Activated naive CD8-positive, alpha-beta T cell treated with anti-CD3 and anti-CD28 coated beads, Interleukin-2, amount 50 U/mL, for 16 hours (primary cell): ENCODE measurements at regions not wholly inside any gene's neighbourhood (a gene's known extent, or its start where the extent isn't known, plus 50 kb on each side); places are given as distances from the start of the nearest gene placed in this dataset.

Experiments
- DNase-seq: peaks from one replicate; pipeline ENCODE4 v3.0.0-alpha.2; 2020; ENCODE audit warnings: low read depth, low spot score

DNA sequence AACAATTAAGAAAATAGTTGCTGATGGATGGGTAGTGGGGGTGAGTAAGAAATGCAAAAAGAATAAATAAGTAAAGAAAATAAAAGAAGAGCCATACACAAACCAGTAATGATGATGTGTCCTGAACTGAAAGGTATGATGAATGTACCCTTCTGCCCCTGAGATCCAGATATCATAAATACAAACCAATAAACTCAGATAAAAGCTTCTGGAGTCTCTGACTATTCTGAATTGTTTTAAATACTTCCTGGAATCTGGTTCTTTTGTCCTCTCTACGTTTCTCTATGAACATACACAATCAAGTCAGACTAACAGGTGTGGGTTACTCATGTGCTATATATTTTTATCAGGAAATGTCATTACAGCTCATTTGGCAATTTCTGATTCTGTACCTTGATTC is 153.4 kb downstream of the PPP1R2C start:
- no peak for DNase-seq

DNA sequence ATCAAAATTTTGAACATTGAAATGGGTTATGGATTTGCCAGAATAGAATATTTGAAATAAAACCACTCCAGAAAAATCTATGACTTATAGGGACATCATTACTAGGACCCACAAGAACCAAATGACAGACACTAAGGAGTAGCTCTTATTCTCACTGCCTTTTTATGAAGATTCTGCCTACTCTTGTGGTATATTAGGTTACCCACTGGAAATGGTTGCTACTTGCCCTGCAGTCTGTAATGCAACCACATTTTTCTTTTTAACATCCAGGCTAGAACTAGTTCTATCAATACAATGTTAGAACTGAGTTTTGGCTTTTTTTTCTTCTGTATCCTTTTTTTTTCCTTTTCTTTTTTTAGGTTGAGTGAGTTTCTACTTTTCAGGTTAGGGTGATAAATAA is 158.9 kb downstream of the PPP1R2C start:
- no peak for DNase-seq

DNA sequence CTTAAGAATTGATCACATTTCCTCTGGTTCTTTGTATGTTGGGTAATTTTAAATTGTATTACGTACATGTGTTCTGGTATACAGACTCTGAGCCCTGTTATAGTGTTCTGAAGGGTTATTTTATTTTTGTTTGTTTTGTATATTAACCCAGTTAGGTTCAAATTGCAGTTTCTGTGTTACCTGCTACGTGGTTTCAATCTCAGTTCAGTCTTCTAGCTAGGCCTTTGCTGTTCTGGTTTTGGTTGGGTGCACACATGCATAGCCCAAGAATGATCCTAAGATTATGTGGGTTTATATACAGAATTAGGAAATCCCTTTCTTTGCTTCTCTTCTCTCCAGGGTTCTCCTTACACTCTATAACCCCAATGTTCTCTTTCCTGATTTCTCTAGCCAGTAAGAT is 161.0 kb downstream of the PPP1R2C start:
- DNase-seq, result no peak

DNA sequence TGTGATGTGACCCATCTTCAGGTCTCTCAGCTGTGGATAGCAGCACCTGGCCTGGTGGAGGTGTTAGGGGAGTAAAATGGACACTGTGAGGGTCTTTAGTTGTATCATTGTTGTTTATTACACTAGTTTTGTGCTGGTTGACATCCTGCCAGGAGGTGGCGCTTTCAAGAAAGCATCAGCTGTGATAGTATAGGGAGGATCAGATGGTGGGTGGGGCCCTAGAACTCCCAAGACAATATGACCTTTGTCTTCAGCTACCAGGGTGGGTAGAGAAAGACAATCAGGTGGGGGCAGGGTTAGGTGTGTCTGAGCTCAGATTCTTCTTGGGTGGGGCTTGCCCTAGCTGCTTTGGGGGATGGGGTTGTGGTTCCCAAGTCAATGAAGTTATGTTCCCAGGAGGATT is 162.8 kb downstream of the PPP1R2C start:
- no peak for DNase-seq

DNA sequence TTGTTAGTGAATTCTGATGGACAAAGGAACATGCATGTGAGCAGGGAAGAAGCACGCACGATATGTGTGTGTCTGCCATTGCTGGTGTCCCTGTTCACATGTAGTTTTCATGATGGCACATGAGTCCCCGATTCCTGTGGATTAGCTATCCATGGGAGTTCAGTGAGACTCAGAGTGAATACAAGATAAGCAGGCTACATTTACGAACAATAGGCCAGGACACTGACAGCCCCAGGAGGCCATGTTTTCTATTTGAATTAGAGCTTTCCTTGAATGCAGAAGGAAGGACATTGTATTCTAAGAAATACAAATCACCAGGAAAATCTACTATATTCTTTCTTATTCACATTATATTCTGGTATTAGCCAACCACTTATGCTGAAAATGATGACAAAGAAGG is 171.4 kb downstream of the PPP1R2C start:
- no peak for DNase-seq

DNA sequence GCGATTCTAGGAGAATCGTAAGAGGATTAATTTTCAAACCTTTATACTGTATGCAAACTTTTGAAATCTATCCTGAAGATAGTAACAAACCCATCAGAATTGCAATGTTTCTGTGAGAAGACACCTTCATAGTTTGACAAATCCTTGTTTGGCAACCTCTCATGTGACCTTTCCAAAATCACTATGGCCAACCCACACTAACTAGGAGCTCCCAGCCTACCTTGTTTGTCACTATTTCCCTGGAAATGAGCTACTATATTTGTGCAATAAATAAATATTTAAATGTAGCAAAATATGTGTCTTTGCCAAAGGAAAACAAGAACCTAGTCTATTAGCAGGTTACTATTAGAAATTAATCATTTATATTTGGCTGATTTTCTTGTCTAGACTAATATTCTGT is 173.7 kb downstream of the PPP1R2C start:
- DNase-seq, result no peak

DNA sequence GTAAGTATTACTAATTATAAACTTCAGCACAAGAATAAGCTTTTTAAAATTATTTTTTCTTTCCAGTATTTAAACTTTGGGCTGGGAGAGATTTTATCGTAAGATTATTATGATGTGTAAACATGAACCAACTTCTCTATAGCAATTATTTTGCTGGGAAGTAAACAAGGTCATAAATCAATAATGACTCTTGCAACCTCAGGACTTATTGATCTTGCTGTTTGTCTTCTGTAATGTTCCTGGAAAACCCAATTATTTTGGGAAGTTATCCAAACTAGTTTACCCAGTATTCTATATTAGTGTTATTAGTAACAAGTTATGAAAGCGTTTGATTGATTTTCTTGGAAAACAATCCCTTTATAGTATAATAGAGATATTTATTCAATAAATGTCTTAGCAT is 174.9 kb downstream of the PPP1R2C start:
- no peak for DNase-seq

DNA sequence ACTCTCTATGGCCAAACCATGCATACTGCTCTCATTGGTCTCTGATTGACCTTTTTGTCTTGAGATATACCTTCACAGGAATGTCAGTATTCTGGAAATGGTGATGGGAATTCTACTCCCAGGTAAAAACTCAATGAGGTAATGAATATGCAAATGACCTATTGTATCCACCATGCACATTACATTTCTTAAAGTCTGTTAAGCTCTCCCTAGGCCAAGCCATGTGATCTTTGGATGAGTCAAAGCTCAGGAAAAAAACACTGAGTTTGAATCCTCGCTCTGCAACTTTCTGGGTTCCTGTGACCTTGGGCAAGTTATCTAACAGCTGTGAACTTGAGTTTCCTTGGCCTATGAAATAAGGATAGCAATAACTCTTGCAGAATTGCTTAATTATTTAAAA is 175.4 kb downstream of the PPP1R2C start:
- DNase-seq, result no peak

DNA sequence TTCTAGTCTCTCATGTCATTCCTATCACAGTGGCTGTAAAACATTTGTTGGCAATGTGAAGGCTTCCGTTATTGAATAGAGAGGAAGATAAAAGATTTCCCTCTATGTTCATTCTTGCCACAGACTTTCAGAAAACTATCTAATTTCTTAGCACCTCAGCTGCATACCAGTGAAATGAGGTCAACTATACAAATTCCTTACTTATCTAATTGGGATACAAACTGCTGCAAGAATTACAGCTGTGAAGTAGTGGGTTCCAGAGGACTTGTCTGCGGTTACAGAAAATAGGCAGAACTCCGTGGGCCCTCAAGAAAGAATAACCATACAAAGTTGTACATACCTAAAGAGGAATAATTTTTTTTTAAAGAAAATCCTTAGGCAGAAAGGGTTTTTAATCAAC is 175.8 kb downstream of the PPP1R2C start:
- no peak for DNase-seq

DNA sequence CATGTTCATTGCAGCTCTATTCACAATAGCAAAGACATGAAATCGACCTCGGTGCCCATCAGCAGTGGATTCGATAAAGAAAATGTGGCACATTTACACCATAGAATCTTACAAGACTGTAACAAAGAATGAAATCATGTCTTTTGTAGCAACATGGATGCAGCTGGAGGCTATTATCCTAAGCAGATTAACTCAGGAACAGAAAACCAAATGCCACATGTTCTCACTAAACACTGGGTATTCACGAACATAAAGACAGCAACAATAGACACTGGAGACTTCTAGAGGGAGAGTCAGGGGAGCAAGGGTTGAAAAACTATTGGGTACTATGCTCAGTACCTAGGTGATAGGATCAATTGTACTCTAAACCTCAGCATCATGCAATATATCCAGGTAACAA is 180.5 kb downstream of the PPP1R2C start:
- DNase-seq, result no peak

DNA sequence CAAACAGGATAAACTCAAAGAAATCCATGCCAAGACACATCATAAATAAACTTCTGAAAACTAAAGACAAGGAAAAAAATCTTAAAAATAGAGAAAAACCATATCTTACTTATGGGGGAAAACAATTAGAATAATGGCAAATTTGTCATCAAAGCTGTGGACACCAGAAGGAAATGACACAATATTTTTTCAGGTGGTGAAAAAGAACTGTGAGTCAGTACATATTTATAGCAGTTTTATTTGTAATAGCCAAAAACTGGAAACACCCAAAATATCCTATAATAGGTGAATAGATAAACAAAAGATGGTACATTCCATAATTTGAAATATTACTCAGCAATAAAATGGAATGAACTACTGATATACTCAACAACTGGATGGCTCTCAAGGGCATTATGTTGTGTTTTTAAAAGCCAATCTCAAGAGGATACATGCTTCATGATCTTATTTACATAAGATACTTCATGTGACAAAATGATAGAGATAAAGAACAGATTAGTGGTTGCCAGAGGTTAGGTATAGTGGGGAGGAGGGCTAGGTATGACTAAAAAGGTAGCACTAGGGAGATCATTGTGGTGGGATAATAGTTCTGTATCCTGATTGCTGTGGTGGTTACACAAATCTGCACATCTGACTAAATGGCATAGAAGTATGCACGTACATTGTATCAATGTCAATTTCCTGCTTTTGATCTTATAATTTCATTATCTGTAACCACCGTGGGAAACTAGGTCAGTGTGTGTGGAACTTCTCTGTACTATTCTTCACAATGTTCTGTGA is 191.9 kb downstream of the PPP1R2C start:
- DNase-seq, result no peak

DNA sequence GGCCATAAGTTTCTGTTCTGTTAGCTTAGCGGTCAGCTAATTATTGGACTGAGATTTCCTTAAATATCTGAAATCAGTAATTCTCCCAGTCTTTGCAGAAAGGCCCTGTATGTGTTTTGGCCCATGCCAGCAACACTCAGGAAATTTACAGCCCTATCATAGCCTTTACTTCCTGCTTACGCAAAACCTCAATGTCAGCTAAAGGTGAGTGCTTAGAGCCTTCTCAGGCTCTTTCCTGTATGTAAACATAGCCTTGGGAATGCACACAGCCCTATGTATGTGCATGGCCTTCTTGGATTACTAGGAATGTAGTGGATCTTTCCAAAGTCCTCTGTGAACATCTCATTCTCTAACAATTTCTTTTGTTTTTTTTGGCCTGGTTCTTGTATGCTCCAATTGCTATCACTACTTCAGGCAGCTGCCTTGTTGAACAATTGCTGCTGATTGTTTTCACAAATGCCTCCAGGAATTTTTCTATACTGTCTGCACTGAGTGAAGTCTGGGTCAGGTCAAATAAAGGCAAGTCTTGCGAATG is 200.0 kb downstream of the PPP1R2C start:
- no peak for DNase-seq

DNA sequence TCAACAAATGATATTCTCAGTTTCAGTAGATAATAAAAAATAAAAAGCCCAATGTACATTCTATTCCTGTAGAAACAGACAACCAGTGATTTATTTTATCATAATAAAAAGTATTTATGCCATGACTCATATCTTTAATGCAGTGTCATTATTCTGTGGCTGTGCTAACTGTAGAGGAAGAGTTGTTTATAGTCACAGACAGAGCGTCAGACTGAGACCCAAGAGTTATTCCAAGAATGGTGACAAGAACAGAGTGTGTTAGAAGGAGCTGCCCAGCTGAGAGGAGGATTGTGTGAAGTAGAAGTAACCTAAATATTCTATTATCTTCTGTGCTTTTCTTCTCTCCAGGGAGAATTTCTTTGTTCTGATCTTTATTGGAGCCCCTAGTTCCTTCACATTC is 210.7 kb downstream of the PPP1R2C start:
- no peak for DNase-seq

DNA sequence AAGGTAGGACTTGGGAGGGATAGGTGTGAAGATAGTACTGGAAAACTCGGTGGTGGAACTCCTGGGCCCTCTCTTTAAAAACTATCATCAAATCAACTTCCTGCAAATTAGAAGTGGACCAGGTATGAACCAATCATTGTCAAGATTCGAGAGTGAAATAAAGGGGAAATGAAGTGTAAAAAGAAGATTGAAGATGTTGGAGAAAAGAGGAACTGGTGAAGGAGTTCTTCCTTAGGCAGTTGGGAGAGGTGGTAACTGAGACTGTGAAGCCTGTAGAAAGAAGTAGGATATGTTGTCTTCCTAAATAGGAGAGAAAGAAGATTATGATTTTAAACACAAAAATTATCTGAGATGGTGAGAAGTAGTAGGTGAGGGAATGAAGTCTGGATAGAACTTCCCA is 212.2 kb downstream of the PPP1R2C start:
- DNase-seq, result no peak

DNA sequence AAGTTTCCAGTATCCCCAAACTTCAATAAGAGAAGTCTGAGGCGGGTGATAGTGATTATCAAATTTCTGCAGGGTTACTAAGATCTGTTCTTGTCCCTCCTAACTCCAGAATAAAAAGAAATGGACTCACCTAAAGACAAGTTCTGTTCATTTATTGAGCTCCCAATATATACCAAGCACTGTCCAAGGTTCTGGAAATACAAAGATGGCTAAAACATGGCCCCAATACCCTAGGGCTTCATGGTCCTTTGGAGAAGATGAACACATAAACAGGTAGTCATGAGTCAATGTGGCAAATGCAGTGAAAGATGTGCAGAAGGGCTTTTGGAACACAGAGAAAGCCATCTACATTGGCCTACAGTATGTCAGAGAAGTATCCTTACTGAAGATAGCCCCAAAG is 231.2 kb downstream of the PPP1R2C start:
- no peak for DNase-seq

DNA sequence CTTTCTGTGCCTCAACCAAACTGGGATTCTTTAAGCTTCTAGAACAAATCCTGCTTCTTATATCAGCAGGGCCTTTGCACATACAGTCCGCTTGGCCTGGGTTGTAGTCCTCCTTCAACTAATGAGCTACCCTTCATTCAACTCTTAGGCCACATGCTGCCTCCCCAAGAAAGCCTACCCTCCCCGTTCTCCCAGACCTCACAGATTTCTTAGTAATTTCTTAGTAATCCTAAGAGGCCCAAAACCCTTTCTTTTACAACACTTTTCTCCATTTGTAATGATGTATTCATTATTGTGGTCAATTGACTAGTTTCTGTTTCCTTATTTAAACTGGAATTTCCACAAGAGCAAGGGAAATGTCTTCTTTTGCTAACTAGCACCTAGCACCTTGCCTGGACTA is 233.1 kb downstream of the PPP1R2C start:
- DNase-seq, result no peak

DNA sequence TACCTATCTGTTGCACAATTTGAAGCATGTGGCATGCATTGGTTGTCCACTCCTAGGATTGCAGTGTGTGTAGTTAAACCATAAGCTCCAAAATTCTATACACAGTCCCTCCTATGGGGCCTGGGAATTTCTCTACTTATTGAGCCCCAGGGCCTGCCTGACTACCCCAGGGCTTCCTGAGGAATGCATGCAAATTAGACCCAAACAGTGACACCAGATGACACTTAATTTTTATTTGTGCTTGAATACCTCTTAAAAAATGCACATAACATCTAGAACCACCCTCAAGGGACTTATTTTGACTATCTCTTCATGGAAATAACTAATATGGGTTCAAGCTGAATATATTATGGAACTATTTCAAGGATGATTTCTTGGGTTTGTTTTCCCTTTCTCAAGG is 236.4 kb downstream of the PPP1R2C start:
- DNase-seq, result no peak

DNA sequence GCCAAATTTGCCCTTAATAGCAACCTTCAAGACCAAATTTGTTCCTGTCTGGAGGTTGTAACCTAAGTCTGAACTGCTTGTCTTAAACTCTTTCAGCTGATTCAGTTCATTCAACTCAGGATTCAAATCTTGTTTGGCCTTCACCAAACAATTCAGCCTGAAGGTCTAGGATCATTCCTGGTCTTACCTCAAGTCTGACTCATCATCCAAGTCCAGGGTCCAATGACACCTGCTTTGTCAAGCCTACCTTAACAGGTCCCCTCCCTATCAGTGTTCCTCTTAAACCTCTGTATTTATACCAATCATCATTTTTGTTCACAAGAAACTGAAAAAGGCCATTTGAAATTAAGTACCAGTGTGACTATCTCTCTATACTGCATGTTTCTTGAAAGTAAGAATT is 237.8 kb downstream of the PPP1R2C start:
- DNase-seq, result no peak

DNA sequence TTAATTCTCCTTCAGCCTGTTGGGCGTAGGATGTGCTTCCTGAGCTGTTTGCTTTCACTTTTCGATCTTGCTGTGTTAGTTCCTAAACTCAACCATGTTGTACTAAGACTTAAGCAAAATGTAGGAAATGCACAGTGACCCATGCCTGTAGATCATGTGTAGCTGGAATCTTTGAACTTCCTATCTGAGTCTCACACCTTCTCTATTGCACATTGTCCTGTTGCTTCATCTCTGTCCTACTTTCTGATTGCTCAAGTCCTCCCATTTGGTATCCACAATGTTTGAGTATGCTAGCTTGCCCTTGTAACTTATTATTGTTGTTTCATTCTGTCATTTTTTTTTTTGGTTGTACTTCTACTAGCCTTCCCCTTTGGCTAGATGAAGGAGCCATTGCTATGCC is 239.6 kb downstream of the PPP1R2C start:
- DNase-seq, result no peak

DNA sequence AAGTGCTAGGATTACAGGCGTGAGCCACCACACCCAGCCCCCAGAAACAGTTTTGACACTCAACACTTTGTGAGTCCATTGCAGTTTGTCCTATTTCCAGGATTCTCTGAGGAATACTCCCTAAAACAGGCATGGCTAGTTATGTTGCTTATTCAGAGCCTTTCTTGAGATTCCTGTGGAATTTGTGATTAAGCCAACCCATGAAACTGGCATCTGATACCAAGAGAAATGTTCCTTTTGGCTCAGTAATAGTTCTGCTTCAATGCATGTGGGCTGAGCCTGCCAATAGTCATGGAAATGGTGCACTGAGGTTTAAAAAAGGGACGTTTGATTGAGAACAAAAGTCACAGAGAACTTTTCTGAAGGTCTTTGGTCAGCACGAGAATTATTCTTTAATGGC is 241.7 kb downstream of the PPP1R2C start:
- DNase-seq, result no peak

DNA sequence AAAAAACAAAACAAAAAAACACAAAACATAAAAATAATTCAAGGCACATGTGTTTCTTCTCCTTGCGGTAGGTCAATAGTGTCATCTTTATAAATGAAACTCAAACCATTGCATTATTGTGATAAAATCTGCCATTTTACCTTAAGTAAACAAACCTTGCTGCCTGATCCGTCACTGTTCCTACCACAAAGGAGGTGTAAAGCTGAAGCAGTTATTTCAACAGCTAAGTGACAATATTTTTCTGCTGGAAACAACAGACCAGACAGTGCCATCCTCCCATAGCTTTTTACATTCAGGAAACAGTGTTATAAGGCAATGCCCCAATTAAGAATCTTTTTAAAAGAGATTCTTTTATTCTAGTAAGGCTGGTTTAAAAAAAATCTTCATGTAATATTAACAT is 242.7 kb downstream of the PPP1R2C start:
- DNase-seq, result no peak

DNA sequence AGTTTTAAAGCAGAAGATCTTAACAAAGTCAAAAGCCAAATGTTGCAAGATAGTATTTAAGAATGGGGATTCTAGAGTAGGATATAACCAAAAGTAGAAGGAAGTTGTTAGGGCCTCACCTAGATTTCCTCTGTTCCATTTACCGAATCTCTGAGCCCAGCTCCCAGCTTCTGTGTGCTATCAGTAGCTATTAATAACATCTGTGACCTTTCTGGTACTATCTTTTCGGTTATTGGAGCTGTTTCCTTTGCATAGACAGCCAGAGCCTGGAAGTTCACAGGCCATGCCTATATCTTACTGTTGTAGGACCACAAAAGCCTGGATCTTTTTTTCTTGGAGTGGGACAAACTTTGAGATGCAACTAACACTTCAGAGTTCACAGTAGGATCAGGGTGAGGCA is 244.2 kb downstream of the PPP1R2C start:
- DNase-seq, result no peak

DNA sequence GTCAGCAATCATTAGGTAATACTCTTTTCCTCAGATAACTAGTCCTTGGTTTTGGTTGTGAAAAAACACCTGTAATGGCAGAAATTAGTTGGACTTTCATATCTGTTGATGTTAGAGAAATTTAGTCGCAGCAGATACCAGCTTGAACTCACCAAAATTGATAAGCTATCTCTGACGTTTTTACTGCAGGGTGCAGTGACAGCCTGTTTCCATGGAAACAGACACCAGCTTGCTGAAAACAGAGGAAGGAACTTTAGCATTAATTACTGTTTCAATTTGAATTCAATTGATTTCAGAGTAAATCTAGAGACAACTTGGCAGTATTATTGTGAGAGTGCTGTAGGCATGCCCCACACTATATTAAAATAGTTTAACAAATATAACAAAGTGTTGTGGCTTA is 246.5 kb downstream of the PPP1R2C start:
- no peak for DNase-seq

DNA sequence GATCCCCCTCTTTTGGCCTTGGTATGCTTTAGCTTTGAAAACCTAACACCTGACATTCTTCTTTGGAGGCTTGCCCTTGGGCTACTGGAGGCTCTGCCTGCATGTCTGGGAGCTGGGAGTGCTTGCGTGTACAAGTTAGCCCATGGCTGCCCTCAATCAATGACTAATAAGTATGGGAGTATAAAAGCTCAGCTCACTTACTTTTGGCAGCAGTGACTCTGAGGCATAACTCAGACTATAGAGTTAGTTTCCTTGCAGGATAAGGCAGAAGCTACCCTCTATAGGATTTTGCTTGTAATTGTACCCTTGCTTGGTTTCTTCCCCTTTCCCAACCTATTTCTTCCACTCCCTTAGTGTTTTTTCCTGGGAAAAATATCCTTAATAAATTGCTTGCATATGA is 247.9 kb downstream of the PPP1R2C start:
- no peak for DNase-seq
